NCI-H1417 treated with DMSO at 0.1 percent for 48 hours (cell line): ENCODE measurements at regions not wholly inside any gene's neighbourhood (a gene's known extent, or its start where the extent isn't known, plus 50 kb on each side); places are given as distances from the start of the nearest gene placed in this dataset.
"Not testable (repeated sequence)": the region's sequence is repeated elsewhere in the genome, so short reads cannot be mapped to it uniquely, and the experiment has no call there.

ENCODE experiments used
- DNase-seq: peaks from one replicate; lab custom pipeline; 2025; lab: John Stamatoyannopoulos, UW

GRCh38 chr5:74500110-74500917 is 140.2 kb downstream of the ENC1 start:
- no peak for DNase-seq

- DNase-seq = no peak
Measured at GRCh38 chr5:74499256-74500050, 141.1 kb downstream of the ENC1 start.

- no peak for DNase-seq
Measured at GRCh38 chr5:74497706-74498105, 142.8 kb downstream of the ENC1 start.

GRCh38 chr5:74493411-74493810 is 147.1 kb downstream of the ENC1 start:
- DNase-seq = no peak

GRCh38 chr5:74492230-74492629 is 148.3 kb downstream of the ENC1 start:
- no peak for DNase-seq

GRCh38 chr5:74491586-74491985 is 148.9 kb downstream of the ENC1 start:
- no peak for DNase-seq

GRCh38 chr5:74490814-74491213 is 149.7 kb downstream of the ENC1 start:
- no peak for DNase-seq

GRCh38 chr5:74482990-74483389 is 157.5 kb downstream of the ENC1 start:
- no peak for DNase-seq

- DNase-seq = no peak
Measured at GRCh38 chr5:74482523-74482922, 158.0 kb downstream of the ENC1 start.

- DNase-seq = not testable (repeated sequence)
Measured at GRCh38 chr5:74481357-74481756, 159.2 kb downstream of the ENC1 start.

- DNase-seq = no peak
Measured at GRCh38 chr5:74480201-74480600, 160.3 kb downstream of the ENC1 start.

- no peak for DNase-seq
Measured at GRCh38 chr5:74478328-74478727, 162.2 kb downstream of the ENC1 start.

GRCh38 chr5:74477761-74478160 is 162.8 kb downstream of the ENC1 start:
- DNase-seq = no peak

- DNase-seq = no peak
Measured at GRCh38 chr5:74476819-74477453, 163.6 kb downstream of the ENC1 start.

GRCh38 chr5:74476046-74476818 is 164.3 kb downstream of the ENC1 start:
- no peak for DNase-seq

- no peak for DNase-seq
Measured at GRCh38 chr5:74471875-74472274, 168.7 kb downstream of the ENC1 start.

- DNase-seq = no peak
Measured at GRCh38 chr5:74469234-74469994, 171.1 kb downstream of the ENC1 start.

GRCh38 chr5:74468421-74468820 is 172.1 kb downstream of the ENC1 start:
- DNase-seq = no peak

GRCh38 chr5:74465724-74466123 is 174.8 kb downstream of the ENC1 start:
- no peak for DNase-seq

GRCh38 chr5:74464512-74465209 is 175.9 kb downstream of the ENC1 start:
- DNase-seq = no peak

GRCh38 chr5:74462356-74462755 is 178.2 kb downstream of the ENC1 start:
- DNase-seq = no peak
